Loucy (cell line): ENCODE measurements at regions not wholly inside any gene's neighbourhood (a gene's known extent, or its start where the extent isn't known, plus 50 kb on each side); places are given as distances from the start of the nearest gene placed in this dataset.

Experiments used
- EZH2phosphoT487 ChIP-seq: fragments of 200-600 bp; IDR thresholded peaks from 2 replicates; pipeline ENCODE4 v1.6.1; 2018; ENCODE audit warnings: antibody characterized with exemption, mild to moderate bottlenecking, moderate library complexity, borderline replicate concordance
- TF ChIP-seq, protein P1 (sequence below): fragments of 200-600 bp; sonication (generic); conservative IDR thresholded peaks from 2 replicates; pipeline ENCODE4 v1.5.1; 2014; ENCODE audit warnings: mild to moderate bottlenecking, antibody characterized with exemption, low read length

DNA sequence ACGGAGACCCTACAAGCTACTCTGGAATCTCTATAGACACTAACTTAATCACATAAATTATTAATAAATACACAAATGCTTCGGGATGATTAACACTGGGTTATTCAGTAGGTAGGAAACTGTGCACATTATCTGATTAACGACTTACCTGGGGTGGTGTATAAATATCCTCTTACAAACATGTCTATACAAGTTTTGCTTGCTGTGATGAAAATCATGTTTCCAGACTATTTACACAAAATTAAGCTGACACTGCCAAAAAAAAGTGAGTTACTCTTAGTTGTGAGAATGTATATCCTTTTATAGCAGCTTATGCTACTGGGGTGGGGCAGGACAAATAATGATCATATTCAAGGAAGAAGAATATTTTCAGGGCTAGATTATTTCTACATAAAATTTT lies 314.6 kb downstream of the C7orf25 start:
- TF ChIP-seq, protein P1, sequence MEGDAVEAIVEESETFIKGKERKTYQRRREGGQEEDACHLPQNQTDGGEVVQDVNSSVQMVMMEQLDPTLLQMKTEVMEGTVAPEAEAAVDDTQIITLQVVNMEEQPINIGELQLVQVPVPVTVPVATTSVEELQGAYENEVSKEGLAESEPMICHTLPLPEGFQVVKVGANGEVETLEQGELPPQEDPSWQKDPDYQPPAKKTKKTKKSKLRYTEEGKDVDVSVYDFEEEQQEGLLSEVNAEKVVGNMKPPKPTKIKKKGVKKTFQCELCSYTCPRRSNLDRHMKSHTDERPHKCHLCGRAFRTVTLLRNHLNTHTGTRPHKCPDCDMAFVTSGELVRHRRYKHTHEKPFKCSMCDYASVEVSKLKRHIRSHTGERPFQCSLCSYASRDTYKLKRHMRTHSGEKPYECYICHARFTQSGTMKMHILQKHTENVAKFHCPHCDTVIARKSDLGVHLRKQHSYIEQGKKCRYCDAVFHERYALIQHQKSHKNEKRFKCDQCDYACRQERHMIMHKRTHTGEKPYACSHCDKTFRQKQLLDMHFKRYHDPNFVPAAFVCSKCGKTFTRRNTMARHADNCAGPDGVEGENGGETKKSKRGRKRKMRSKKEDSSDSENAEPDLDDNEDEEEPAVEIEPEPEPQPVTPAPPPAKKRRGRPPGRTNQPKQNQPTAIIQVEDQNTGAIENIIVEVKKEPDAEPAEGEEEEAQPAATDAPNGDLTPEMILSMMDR, result no peak
- TF ChIP-seq EZH2phosphoT487, result no peak
